ENCODE measurements at regions not wholly inside any gene's neighbourhood (a gene's known extent, or its start where the extent isn't known, plus 50 kb on each side); places are given as distances from the start of the nearest gene placed in this dataset.

DNA sequence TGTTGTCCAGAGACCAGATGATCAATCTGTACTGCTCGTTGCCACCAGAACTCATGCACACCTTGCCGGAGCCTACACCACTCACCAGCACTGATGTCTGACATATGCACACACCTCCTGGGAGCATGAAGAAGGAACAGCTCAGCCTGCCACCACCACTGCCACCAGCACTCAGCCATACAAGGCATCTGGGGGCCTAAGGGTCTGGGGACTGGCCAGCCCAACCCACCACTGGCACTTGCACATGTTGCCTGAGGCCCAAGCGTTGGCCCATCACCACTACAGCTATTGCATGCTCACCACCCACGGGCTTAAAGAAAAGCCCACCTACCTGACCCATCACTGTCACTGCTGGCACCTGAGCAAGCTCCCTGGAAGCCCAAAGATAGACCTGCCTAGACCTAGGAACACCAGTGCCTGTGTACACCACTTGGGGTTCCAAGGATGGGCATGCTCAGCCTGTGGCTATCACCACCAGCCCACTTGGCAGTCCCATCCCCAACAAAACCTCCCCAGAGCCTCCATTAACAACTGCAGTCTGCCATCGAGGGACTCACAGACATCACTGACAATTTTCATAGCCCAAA, 174.3 kb upstream of the GRID2 start:
- TF ChIP-seq, protein P1, sequence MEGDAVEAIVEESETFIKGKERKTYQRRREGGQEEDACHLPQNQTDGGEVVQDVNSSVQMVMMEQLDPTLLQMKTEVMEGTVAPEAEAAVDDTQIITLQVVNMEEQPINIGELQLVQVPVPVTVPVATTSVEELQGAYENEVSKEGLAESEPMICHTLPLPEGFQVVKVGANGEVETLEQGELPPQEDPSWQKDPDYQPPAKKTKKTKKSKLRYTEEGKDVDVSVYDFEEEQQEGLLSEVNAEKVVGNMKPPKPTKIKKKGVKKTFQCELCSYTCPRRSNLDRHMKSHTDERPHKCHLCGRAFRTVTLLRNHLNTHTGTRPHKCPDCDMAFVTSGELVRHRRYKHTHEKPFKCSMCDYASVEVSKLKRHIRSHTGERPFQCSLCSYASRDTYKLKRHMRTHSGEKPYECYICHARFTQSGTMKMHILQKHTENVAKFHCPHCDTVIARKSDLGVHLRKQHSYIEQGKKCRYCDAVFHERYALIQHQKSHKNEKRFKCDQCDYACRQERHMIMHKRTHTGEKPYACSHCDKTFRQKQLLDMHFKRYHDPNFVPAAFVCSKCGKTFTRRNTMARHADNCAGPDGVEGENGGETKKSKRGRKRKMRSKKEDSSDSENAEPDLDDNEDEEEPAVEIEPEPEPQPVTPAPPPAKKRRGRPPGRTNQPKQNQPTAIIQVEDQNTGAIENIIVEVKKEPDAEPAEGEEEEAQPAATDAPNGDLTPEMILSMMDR (IDR thresholded peaks at IDR 0.05; ENCODE audit: borderline replicate concordance, extremely low read depth, low read length, poor library complexity, severe bottlenecking), result no peak
- no peak for TF ChIP-seq EZH2 (IDR thresholded peaks at IDR 0.05; ENCODE audit: borderline replicate concordance, low read depth, low read length, severe bottlenecking)
